ENCODE measurements at regions not wholly inside any gene's neighbourhood (a gene's known extent, or its start where the extent isn't known, plus 50 kb on each side); places are given as distances from the start of the nearest gene placed in this dataset.

DNA sequence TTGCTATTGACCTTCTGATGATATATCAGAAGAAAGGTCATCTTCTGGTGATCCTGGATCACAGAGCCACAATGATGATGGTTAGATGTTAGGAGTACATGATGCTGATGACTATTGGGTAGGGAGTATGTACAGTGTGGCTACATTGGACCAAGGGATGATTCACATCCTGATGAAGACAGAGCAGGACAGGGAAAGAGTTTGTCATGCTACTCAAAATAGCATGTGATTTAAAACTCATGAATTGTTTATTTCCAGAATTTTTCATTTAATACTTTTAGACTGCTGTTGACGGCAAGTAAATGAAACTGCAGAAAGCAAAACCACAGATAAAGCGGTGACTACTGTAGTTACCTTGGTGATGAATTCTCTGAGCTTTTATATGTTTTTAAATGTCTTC is 397.3 kb downstream of the PPP1R3A start:
- WGBS, result 100% methylated on average over 1 of the region's 2 CpGs
- Histone ChIP-seq H3K27ac (ENCODE audit: low read length, poor library complexity, severe bottlenecking) (no peak overlapping the region), H3K4me1 (ENCODE audit: control insufficient read depth, insufficient read depth, low read depth, low read length) (no peaks in the 10 kb centered on the region), H2BK120ac (ENCODE audit: low read depth, low read length) (no peak overlapping the region), H3K4ac (ENCODE audit: low read depth in 1 of 2, low read length in 2 of 2) (no peak overlapping the region), H4K91ac (ENCODE audit: low read length) (no peak overlapping the region), H2BK12ac (ENCODE audit: low read length in 2 of 2) (no peak overlapping the region), H3K79me1 (replicated peaks; ENCODE audit: low read length, poor library complexity, severe bottlenecking) (no peaks in the 10 kb centered on the region), H4K8ac (ENCODE audit: low read length) (no peak overlapping the region), H2AK5ac (ENCODE audit: low read length, severe bottlenecking) (no peak overlapping the region), H3K36me3 (ENCODE audit: control insufficient read depth in 1 of 2, insufficient read depth in 2 of 2, low read depth in 1 of 2, low read length in 2 of 2) (no peaks in the 10 kb centered on the region), H2BK15ac (ENCODE audit: low read depth, poor library complexity, severe bottlenecking) (no peak overlapping the region), H3K18ac (ENCODE audit: low read depth in 1 of 2, low read length in 2 of 2) (no peak overlapping the region), H3K4me2 (ENCODE audit: low read length, poor library complexity, severe bottlenecking) (no peak overlapping the region), H2BK5ac (ENCODE audit: low read depth, low read length, poor library complexity, severe bottlenecking) (no peak overlapping the region), H3K4me3 (ENCODE audit: insufficient read depth in 1 of 2, low read depth in 1 of 2, low read length in 2 of 2) (no peak overlapping the region), H3K9me3 (ENCODE audit: control insufficient read depth, low read length) (peaks cover 15% of the 10 kb centered on the region), H3K14ac (ENCODE audit: low read length in 2 of 2) (no peak overlapping the region), H3K23ac (ENCODE audit: low read length in 2 of 2) (no peak overlapping the region), H3K9ac (ENCODE audit: low read length) (no peak overlapping the region), H3K27me3 (ENCODE audit: control insufficient read depth in 1 of 2, insufficient read depth in 1 of 2, low read length in 2 of 2) (no peaks in the 10 kb centered on the region), H2AFZ (ENCODE audit: low read depth, low read length) (no peak overlapping the region)
- DNase-seq, result no peak

- Histone ChIP-seq H3K27ac (ENCODE audit: low read length, poor library complexity, severe bottlenecking) (no peak overlapping the region), H2BK15ac (ENCODE audit: low read depth, poor library complexity, severe bottlenecking) (no peak overlapping the region), H2AFZ (ENCODE audit: low read depth, low read length) (no peak overlapping the region), H2AK5ac (ENCODE audit: low read length, severe bottlenecking) (no peak overlapping the region), H3K4me2 (ENCODE audit: low read length, poor library complexity, severe bottlenecking) (no peak overlapping the region), H3K23ac (ENCODE audit: low read length in 2 of 2) (no peak overlapping the region), H3K36me3 (ENCODE audit: control insufficient read depth in 1 of 2, insufficient read depth in 2 of 2, low read depth in 1 of 2, low read length in 2 of 2) (no peaks in the 10 kb centered on the region), H3K14ac (ENCODE audit: low read length in 2 of 2) (no peak overlapping the region), H3K9ac (ENCODE audit: low read length) (no peak overlapping the region), H2BK120ac (ENCODE audit: low read depth, low read length) (no peak overlapping the region), H4K91ac (ENCODE audit: low read length) (no peak overlapping the region), H3K4ac (ENCODE audit: low read depth in 1 of 2, low read length in 2 of 2) (no peak overlapping the region), H3K4me3 (ENCODE audit: insufficient read depth in 1 of 2, low read depth in 1 of 2, low read length in 2 of 2) (no peak overlapping the region), H3K79me1 (replicated peaks; ENCODE audit: low read length, poor library complexity, severe bottlenecking) (no peaks in the 10 kb centered on the region), H2BK12ac (ENCODE audit: low read length in 2 of 2) (no peak overlapping the region), H3K18ac (ENCODE audit: low read depth in 1 of 2, low read length in 2 of 2) (no peak overlapping the region), H2BK5ac (ENCODE audit: low read depth, low read length, poor library complexity, severe bottlenecking) (no peak overlapping the region), H3K4me1 (ENCODE audit: control insufficient read depth, insufficient read depth, low read depth, low read length) (no peaks in the 10 kb centered on the region), H3K9me3 (ENCODE audit: control insufficient read depth, low read length) (peaks cover 15% of the 10 kb centered on the region), H4K8ac (ENCODE audit: low read length) (no peak overlapping the region), H3K27me3 (ENCODE audit: control insufficient read depth in 1 of 2, insufficient read depth in 1 of 2, low read length in 2 of 2) (no peaks in the 10 kb centered on the region)
- no peak for DNase-seq
- WGBS, result 61% methylated on average over 5 of the region's 5 CpGs
Measured at GRCh38 chr7:113519472-113519871, 399.3 kb downstream of the PPP1R3A start.

DNA sequence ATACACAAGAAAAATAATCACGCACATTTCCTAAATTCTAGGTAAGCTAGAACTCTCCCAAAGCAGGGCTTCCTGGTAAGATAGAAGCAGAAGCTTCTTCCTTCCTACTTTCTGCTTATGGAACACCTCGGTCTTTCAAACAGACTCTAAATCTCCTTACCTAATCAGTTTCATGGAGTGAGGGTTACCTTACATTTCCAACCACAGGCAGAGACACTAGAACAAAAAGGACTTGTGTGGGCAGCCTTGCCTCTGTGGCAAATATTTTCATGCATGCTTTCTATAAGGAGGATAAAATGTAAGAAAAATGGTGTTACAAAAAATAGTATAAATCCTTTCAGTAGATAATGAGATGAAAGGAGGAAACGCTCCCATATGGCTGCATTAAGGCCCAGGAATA is 386.3 kb upstream of the SMIM30 start:
- Histone ChIP-seq H3K27ac (ENCODE audit: low read length, poor library complexity, severe bottlenecking) (no peak overlapping the region), H2BK5ac (ENCODE audit: low read depth, low read length, poor library complexity, severe bottlenecking) (no peak overlapping the region)

GRCh38 chr7:113504142-113504541 is 385.8 kb upstream of the SMIM30 start:
- no peak overlapping the region for H3K4me3 ChIP-seq (ENCODE audit: insufficient read depth in 1 of 2, low read depth in 1 of 2, low read length in 2 of 2)
- no peak overlapping the region for H3K4ac ChIP-seq (ENCODE audit: low read depth in 1 of 2, low read length in 2 of 2)
- no peak overlapping the region for H2BK15ac ChIP-seq (ENCODE audit: low read depth, poor library complexity, severe bottlenecking)
- H3K79me1 ChIP-seq (replicated peaks; ENCODE audit: low read length, poor library complexity, severe bottlenecking), result no peaks in the 10 kb centered on the region
- H3K14ac ChIP-seq (ENCODE audit: low read length in 2 of 2), result no peak overlapping the region
- H2BK5ac ChIP-seq (ENCODE audit: low read depth, low read length, poor library complexity, severe bottlenecking), result no peak overlapping the region
- H2AFZ ChIP-seq (ENCODE audit: low read depth, low read length), result no peak overlapping the region
- no peak overlapping the region for H2BK120ac ChIP-seq (ENCODE audit: low read depth, low read length)
- H3K23ac ChIP-seq (ENCODE audit: low read length in 2 of 2), result no peak overlapping the region
- H4K91ac ChIP-seq (ENCODE audit: low read length), result no peak overlapping the region
- H3K4me2 ChIP-seq (ENCODE audit: low read length, poor library complexity, severe bottlenecking), result no peak overlapping the region
- H2AK5ac ChIP-seq (ENCODE audit: low read length, severe bottlenecking), result no peak overlapping the region
- H3K27ac ChIP-seq (ENCODE audit: low read length, poor library complexity, severe bottlenecking), result no peak overlapping the region
- H4K8ac ChIP-seq (ENCODE audit: low read length), result no peak overlapping the region
- no peaks in the 10 kb centered on the region for H3K36me3 ChIP-seq (ENCODE audit: control insufficient read depth in 1 of 2, insufficient read depth in 2 of 2, low read depth in 1 of 2, low read length in 2 of 2)
- H2BK12ac ChIP-seq (ENCODE audit: low read length in 2 of 2), result no peak overlapping the region
- no peaks in the 10 kb centered on the region for H3K27me3 ChIP-seq (ENCODE audit: control insufficient read depth in 1 of 2, insufficient read depth in 1 of 2, low read length in 2 of 2)
- H3K4me1 ChIP-seq (ENCODE audit: control insufficient read depth, insufficient read depth, low read depth, low read length), result no peaks in the 10 kb centered on the region
- peaks cover 6% of the 10 kb centered on the region for H3K9me3 ChIP-seq (ENCODE audit: control insufficient read depth, low read length)
- H3K18ac ChIP-seq (ENCODE audit: low read depth in 1 of 2, low read length in 2 of 2), result no peak overlapping the region
- no peak for DNase-seq
- no peak overlapping the region for H3K9ac ChIP-seq (ENCODE audit: low read length)

More for the DNA sequence above, 386.3 kb upstream of the SMIM30 start:
- H3K9me3 ChIP-seq (ENCODE audit: control insufficient read depth, low read length), result peaks cover 3% of the 10 kb centered on the region
- H2AFZ ChIP-seq (ENCODE audit: low read depth, low read length), result no peak overlapping the region
- H3K4me1 ChIP-seq (ENCODE audit: control insufficient read depth, insufficient read depth, low read depth, low read length), result no peaks in the 10 kb centered on the region
- no peak overlapping the region for H3K4me2 ChIP-seq (ENCODE audit: low read length, poor library complexity, severe bottlenecking)
- DNase-seq, result no peak
- H2AK5ac ChIP-seq (ENCODE audit: low read length, severe bottlenecking), result no peak overlapping the region
- H3K36me3 ChIP-seq (ENCODE audit: control insufficient read depth in 1 of 2, insufficient read depth in 2 of 2, low read depth in 1 of 2, low read length in 2 of 2), result no peaks in the 10 kb centered on the region
- no peaks in the 10 kb centered on the region for H3K27me3 ChIP-seq (ENCODE audit: control insufficient read depth in 1 of 2, insufficient read depth in 1 of 2, low read length in 2 of 2)
- H3K14ac ChIP-seq (ENCODE audit: low read length in 2 of 2), result no peak overlapping the region
- no peak overlapping the region for H3K4me3 ChIP-seq (ENCODE audit: insufficient read depth in 1 of 2, low read depth in 1 of 2, low read length in 2 of 2)
- 68% methylated on average over 2 of the region's 3 CpGs for WGBS
- no peak overlapping the region for H2BK12ac ChIP-seq (ENCODE audit: low read length in 2 of 2)
- H3K4ac ChIP-seq (ENCODE audit: low read depth in 1 of 2, low read length in 2 of 2), result no peak overlapping the region
- H3K18ac ChIP-seq (ENCODE audit: low read depth in 1 of 2, low read length in 2 of 2), result no peak overlapping the region
- H3K23ac ChIP-seq (ENCODE audit: low read length in 2 of 2), result no peak overlapping the region
- H4K91ac ChIP-seq (ENCODE audit: low read length), result no peak overlapping the region
- H3K79me1 ChIP-seq (replicated peaks; ENCODE audit: low read length, poor library complexity, severe bottlenecking), result no peaks in the 10 kb centered on the region
- H2BK15ac ChIP-seq (ENCODE audit: low read depth, poor library complexity, severe bottlenecking), result no peak overlapping the region
- no peak overlapping the region for H4K8ac ChIP-seq (ENCODE audit: low read length)
- no peak overlapping the region for H3K9ac ChIP-seq (ENCODE audit: low read length)
- no peak overlapping the region for H2BK120ac ChIP-seq (ENCODE audit: low read depth, low read length)
